GM12892 (cell line): ENCODE measurements at regions not wholly inside any gene's neighbourhood (a gene's known extent, or its start where the extent isn't known, plus 50 kb on each side); places are given as distances from the start of the nearest gene placed in this dataset.
"Not testable (repeated sequence)": the region's sequence is repeated elsewhere in the genome, so short reads cannot be mapped to it uniquely, and the experiment has no call there.

Experiments used
- POLR2A ChIP-seq: IDR thresholded peaks from 2 replicates; pipeline ENCODE4 v1.6.1; 2011; ENCODE audit warnings: low read depth, low read length, control low read depth
- POLR2AphosphoS5 ChIP-seq: IDR thresholded peaks from 2 replicates; pipeline ENCODE4 v1.6.1; 2011; ENCODE audit warnings: low read depth, low read length, control low read depth

- TF ChIP-seq POLR2A, POLR2AphosphoS5: not testable (repeated sequence)
These were observed 187.2 kb downstream of the LMLN start for GRCh38 chr3:198147213-198147612.
